Vagina (tissue), 2 donors: ENCODE measurements at regions not wholly inside any gene's neighbourhood (a gene's known extent, or its start where the extent isn't known, plus 50 kb on each side); places are given as distances from the start of the nearest gene placed in this dataset.
"Not testable (repeated sequence)": the region's sequence is repeated elsewhere in the genome, so short reads cannot be mapped to it uniquely, and the experiment has no call there.

Source experiments
- DNase-seq, 2 donors: peaks; one replicate each; pipeline ENCODE4 v3.0.0-alpha.2; 2017; ENCODE audit errors: extremely low spot score in 2 of 2
- H3K27ac ChIP-seq: fragments of 200-600 bp; sonication (generic); one replicate; pipeline ENCODE4 v1.5.1; 2019
- H3K27me3 ChIP-seq: fragments of 200-600 bp; sonication (generic); one replicate; pipeline ENCODE4 v1.5.1; 2019
- H3K36me3 ChIP-seq, 2 donors: fragments of 200-600 bp; sonication (generic); one replicate each; pipeline ENCODE4 v1.5.1; 2017 to 2019
- H3K4me1 ChIP-seq: fragments of 200-600 bp; sonication (generic); one replicate; pipeline ENCODE4 v1.5.1; 2019
- H3K4me3 ChIP-seq, 2 donors: fragments of 200-600 bp; sonication (generic); 1 replicate in 1 of 2; 2 replicates in 1 of 2; pipeline ENCODE4 v1.5.1; 2016 to 2019
- H3K9me3 ChIP-seq: fragments of 200-600 bp; sonication (generic); one replicate; pipeline ENCODE4 v1.5.1; 2019
- POLR2A ChIP-seq, 2 donors: fragments of 450-650 bp; IDR thresholded peaks; one replicate each; pipeline ENCODE4 v1.6.1; 2017; ENCODE audit warnings: antibody characterized with exemption in 2 of 2, mild to moderate bottlenecking in 2 of 2, moderate library complexity in 2 of 2
- POLR2AphosphoS5 ChIP-seq, 2 donors: sonication (generic); formaldehyde crosslinking; IDR thresholded peaks; one replicate each; pipeline ENCODE4 v1.9.0; 2017; ENCODE audit warnings: antibody characterized with exemption in 2 of 2, mild to moderate bottlenecking in 2 of 2, low read depth in 1 of 2; ENCODE audit not compliant: insufficient read depth in 1 of 2
- intact Hi-C: fragments of 100-400 bp; cut with DNase I; formaldehyde crosslinking; loops from one replicate; pipeline ENCODE4 v1.15.1; 2023
- TF ChIP-seq, protein P1 (sequence below), 3 experiments: fragments of 450-650 bp in 2 of 3; fragments of 200-600 bp in 1 of 3; sonication (generic) in 1 of 3; IDR thresholded peaks; one replicate each; pipeline ENCODE4 v1.5.1; 2017 to 2019; ENCODE audit warnings: antibody characterized with exemption in 3 of 3, mild to moderate bottlenecking in 2 of 3, moderate library complexity in 2 of 3

GRCh38 chr12:116673681-116674111, 64.2 kb downstream of the SPRING1 start:
- intact Hi-C loops, result no loop called here
- DNase-seq, result no peak
- TF ChIP-seq POLR2AphosphoS5 (IDR thresholded peaks at IDR 0.05; ENCODE audit: insufficient read depth in 1 of 2, low read depth in 1 of 2) (no peak), POLR2A (IDR thresholded peaks at IDR 0.05) (no peak)
- TF ChIP-seq, protein P1, sequence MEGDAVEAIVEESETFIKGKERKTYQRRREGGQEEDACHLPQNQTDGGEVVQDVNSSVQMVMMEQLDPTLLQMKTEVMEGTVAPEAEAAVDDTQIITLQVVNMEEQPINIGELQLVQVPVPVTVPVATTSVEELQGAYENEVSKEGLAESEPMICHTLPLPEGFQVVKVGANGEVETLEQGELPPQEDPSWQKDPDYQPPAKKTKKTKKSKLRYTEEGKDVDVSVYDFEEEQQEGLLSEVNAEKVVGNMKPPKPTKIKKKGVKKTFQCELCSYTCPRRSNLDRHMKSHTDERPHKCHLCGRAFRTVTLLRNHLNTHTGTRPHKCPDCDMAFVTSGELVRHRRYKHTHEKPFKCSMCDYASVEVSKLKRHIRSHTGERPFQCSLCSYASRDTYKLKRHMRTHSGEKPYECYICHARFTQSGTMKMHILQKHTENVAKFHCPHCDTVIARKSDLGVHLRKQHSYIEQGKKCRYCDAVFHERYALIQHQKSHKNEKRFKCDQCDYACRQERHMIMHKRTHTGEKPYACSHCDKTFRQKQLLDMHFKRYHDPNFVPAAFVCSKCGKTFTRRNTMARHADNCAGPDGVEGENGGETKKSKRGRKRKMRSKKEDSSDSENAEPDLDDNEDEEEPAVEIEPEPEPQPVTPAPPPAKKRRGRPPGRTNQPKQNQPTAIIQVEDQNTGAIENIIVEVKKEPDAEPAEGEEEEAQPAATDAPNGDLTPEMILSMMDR (IDR thresholded peaks at IDR 0.05), result no peak
- no peak overlapping the region for H3K27ac ChIP-seq
- H3K9me3 ChIP-seq, result no peaks in the 10 kb centered on the region
- H3K4me3 ChIP-seq, result no peak overlapping the region
- no peaks in the 10 kb centered on the region for H3K36me3 ChIP-seq
- no peaks in the 10 kb centered on the region for H3K27me3 ChIP-seq
- H3K4me1 ChIP-seq, result no peaks in the 10 kb centered on the region

DNA sequence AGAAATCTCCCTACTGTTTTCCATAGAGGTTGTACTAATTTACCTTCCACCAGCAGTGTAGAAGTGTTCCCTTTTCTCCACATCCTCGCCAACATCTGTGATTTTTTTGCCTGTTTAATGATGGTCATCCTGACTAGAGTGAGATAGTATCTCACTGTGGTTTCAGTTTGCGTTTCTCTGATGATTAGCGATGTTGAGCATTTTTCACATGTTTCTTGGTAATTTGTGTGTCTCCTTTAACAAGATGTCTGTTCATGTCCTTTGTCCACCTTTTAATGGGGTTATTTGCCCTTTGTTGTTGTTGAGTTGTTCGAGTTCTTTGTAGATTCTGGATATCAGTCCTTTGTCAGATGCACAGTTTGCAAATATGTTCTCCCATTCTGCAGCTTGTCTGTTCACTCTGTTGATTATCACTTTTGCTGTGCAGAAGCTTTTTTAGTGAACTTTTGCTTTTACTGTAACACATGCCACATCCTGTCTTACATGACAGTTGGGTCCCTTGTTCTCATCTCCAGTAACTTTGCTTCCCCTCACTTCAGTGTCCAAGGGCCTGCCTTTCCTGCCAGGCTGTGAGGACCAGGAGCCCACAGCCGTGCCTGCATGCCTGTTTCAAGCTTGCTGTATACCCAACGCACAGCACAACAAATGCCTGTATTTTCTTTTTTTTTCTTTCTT, 64.9 kb downstream of the SPRING1 start:
- Histone ChIP-seq H3K9me3 (no peaks in the 10 kb centered on the region), H3K4me3 (no peak overlapping the region), H3K4me1 (no peaks in the 10 kb centered on the region), H3K36me3 (no peaks in the 10 kb centered on the region), H3K27ac (no peak overlapping the region), H3K27me3 (no peaks in the 10 kb centered on the region)
- no peak for TF ChIP-seq POLR2AphosphoS5 (IDR thresholded peaks at IDR 0.05; ENCODE audit: insufficient read depth in 1 of 2, low read depth in 1 of 2)
- TF ChIP-seq, protein P1 (IDR thresholded peaks at IDR 0.05), result no peak
- no peak for TF ChIP-seq POLR2A (IDR thresholded peaks at IDR 0.05)
- intact Hi-C loops, result no loop called here
- no peak for DNase-seq

DNA sequence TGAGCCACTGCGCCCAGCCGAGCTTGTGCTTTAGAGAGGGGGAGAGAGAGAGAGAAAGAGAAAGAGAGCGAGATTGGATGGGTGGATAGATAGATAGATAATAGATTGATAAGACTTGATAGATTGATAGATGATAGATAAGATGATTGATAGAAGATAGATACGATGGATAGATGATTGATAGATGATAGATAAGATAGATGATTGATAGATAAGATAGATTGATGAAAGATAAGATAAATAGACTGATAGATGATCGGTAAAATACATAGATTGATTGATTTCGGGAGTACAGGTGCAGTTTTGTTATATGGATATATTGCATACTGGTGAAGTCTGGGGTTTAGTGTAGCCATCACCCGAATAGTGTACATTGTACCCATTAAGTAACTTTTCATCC, 65.9 kb downstream of the SPRING1 start:
- H3K4me1 ChIP-seq, result no peaks in the 10 kb centered on the region
- H3K4me3 ChIP-seq, result no peak overlapping the region
- intact Hi-C loops, result no loop called here
- H3K9me3 ChIP-seq, result no peaks in the 10 kb centered on the region
- no peaks in the 10 kb centered on the region for H3K27me3 ChIP-seq
- no peak for DNase-seq
- H3K27ac ChIP-seq, result no peak overlapping the region
- H3K36me3 ChIP-seq, result no peaks in the 10 kb centered on the region
- TF ChIP-seq POLR2A (IDR thresholded peaks at IDR 0.05), result no peak
- TF ChIP-seq POLR2AphosphoS5 (IDR thresholded peaks at IDR 0.05; ENCODE audit: insufficient read depth in 1 of 2, low read depth in 1 of 2), result no peak
- TF ChIP-seq, protein P1 (IDR thresholded peaks at IDR 0.05), result no peak

DNA sequence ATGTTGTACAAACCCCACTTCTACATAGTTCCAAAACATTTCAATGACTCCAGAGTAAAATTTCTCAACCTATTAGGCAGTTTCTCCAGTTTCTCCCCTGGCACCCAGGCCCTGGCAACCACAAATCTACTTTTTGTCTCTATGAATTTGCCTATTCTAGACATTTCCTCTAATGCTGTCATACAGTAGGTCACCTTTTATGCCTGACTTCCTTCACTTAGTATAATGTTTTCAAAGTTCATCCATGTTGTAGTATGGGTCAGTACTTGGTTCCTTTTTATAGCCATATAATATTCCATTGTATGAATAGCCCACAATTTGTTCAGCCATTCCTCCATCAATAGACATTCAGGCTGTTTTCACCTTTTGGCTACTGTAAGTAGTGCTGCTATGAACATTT, 67.0 kb downstream of the SPRING1 start:
- H3K27ac ChIP-seq, result no peak overlapping the region
- intact Hi-C loops, result no loop called here
- H3K36me3 ChIP-seq, result no peaks in the 10 kb centered on the region
- H3K4me3 ChIP-seq, result no peak overlapping the region
- DNase-seq, result no peak
- TF ChIP-seq POLR2AphosphoS5 (IDR thresholded peaks at IDR 0.05; ENCODE audit: insufficient read depth in 1 of 2, low read depth in 1 of 2) (no peak), POLR2A (IDR thresholded peaks at IDR 0.05) (no peak)
- TF ChIP-seq, protein P1 (IDR thresholded peaks at IDR 0.05), result no peak
- no peaks in the 10 kb centered on the region for H3K27me3 ChIP-seq
- H3K4me1 ChIP-seq, result peaks cover 4% of the 10 kb centered on the region
- H3K9me3 ChIP-seq, result no peaks in the 10 kb centered on the region

GRCh38 chr12:116667752-116668151, 70.1 kb downstream of the SPRING1 start:
- intact Hi-C loops, result no loop called here
- TF ChIP-seq POLR2AphosphoS5 (IDR thresholded peaks at IDR 0.05; ENCODE audit: insufficient read depth in 1 of 2, low read depth in 1 of 2) (no peak), POLR2A (IDR thresholded peaks at IDR 0.05) (no peak)
- TF ChIP-seq, protein P1 (IDR thresholded peaks at IDR 0.05), result no peak
- no peaks in the 10 kb centered on the region for H3K27me3 ChIP-seq
- no peak overlapping the region for H3K27ac ChIP-seq
- peaks cover 6% of the 10 kb centered on the region for H3K4me1 ChIP-seq
- DNase-seq, result no peak
- no peaks in the 10 kb centered on the region for H3K36me3 ChIP-seq
- no peaks in the 10 kb centered on the region for H3K9me3 ChIP-seq
- no peak overlapping the region for H3K4me3 ChIP-seq

DNA sequence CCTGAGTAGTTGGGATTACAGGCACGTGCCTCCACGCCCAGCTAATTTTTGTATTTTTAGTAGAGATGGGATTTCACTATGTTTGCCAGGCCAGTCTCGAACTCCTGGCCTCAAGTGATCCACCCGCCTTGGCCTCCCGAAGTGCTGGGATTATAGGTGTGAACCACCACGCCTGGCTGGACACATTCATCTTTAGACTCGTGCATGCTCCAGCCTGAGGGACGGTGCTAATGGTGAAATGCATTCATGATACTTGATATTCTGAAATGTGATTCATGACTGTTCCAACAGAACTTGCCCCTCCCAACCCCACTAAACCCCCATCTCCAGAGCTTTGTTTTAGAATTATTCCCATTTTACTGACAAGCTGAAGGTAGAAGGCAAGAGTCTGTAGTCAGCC, 71.0 kb downstream of the SPRING1 start:
- H3K9me3 ChIP-seq, H3K4me3 ChIP-seq, H3K27me3 ChIP-seq, H3K27ac ChIP-seq, H3K36me3 ChIP-seq, DNase-seq, intact Hi-C loops: not testable (repeated sequence)
- peaks cover 12% of the 10 kb centered on the region for H3K4me1 ChIP-seq
